Activated B cell treated with CpG ODN at 0.5 μM for 24 hours (primary cell): ENCODE measurements at regions not wholly inside any gene's neighbourhood (a gene's known extent, or its start where the extent isn't known, plus 50 kb on each side); places are given as distances from the start of the nearest gene placed in this dataset.

Source experiments
- ATAC-seq: fragments of 200-7000 bp; cut with Tn5 transposase; one replicate; pipeline ENCODE4 v1.10.0; 2021; ENCODE audit warnings: low read depth, mild to moderate bottlenecking, moderate library complexity
- CTCF ChIA-PET: fragments of 350-600 bp; sonication (Branson Sonifier 250); formaldehyde crosslinking; loops from one replicate; lab custom pipeline; 2021; ENCODE audit warnings: antibody characterized with exemption; lab: Charles Lee
- POLR2A ChIA-PET: fragments of 350-600 bp; sonication (Branson Sonifier 250); formaldehyde crosslinking; loops from one replicate; lab custom pipeline; 2021; ENCODE audit warnings: antibody characterized with exemption; lab: Charles Lee
- DNase-seq: peaks from one replicate; pipeline ENCODE4 v3.0.0; 2022
- H3K27ac Mint-ChIP-seq: one replicate; pipeline ENCODE4 v1.8.0; 2020; ENCODE audit warnings: mixed read lengths
- H3K27me3 Mint-ChIP-seq: one replicate; pipeline ENCODE4 v1.8.0; 2021; ENCODE audit warnings: mixed read lengths
- H3K36me3 Mint-ChIP-seq: one replicate; pipeline ENCODE4 v1.8.0; 2021; ENCODE audit warnings: low read depth, mixed read lengths
- H3K4me1 Mint-ChIP-seq: one replicate; pipeline ENCODE4 v1.8.0; 2021; ENCODE audit warnings: mixed read lengths
- H3K4me3 Mint-ChIP-seq: one replicate; pipeline ENCODE4 v1.8.0; 2020; ENCODE audit warnings: mild to moderate bottlenecking, mixed read lengths
- H3K9me3 Mint-ChIP-seq: one replicate; pipeline ENCODE4 v1.8.0; 2020; ENCODE audit warnings: mixed read lengths
- CTCF ChIP-seq: fragments of 200-600 bp; IDR thresholded peaks from one replicate; pipeline ENCODE4 v1.8.0; 2022; ENCODE audit warnings: antibody characterized with exemption, mild to moderate bottlenecking
- intact Hi-C: fragments of 100-400 bp; cut with micrococcal nuclease; formaldehyde crosslinking; loops from one replicate; pipeline ENCODE4 v1.15.1; 2024

- no peak for TF ChIP-seq CTCF
- Mint-ChIP-seq H3K4me1 (no peaks in the 10 kb centered on the region), H3K27ac (no peak overlapping the region), H3K9me3 (no peaks in the 10 kb centered on the region), H3K27me3 (no peaks in the 10 kb centered on the region), H3K36me3 (no peaks in the 10 kb centered on the region), H3K4me3 (no peak overlapping the region)
- ChIA-PET POLR2A (no interaction called here), CTCF (no interaction called here)
- no peak for ATAC-seq
- DNase-seq, result no peak
- intact Hi-C loops, result no loop called here
Observed at GRCh38 chr9:32265037-32265436, 119.4 kb upstream of the ACO1 start.

DNA sequence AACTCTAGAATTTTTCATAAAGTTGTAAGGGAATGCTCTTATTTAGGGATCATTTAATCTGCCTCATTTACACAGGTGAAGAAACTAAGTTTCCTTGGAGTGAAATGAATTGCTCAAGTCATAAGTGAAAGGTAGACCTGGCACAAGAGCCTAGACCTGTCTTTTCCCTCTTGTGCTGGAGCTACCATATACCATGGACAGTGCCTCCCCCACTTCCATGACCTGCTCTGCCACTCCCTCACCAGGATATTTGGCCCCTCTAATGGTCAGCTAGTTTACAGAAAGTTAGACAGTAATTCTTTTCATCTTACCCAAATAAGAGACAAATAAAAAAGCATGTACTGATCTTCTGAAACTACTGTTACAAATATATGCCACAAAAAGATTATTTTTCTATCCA is 105.5 kb upstream of the ACO1 start:
- intact Hi-C loops, result no loop called here

DNA sequence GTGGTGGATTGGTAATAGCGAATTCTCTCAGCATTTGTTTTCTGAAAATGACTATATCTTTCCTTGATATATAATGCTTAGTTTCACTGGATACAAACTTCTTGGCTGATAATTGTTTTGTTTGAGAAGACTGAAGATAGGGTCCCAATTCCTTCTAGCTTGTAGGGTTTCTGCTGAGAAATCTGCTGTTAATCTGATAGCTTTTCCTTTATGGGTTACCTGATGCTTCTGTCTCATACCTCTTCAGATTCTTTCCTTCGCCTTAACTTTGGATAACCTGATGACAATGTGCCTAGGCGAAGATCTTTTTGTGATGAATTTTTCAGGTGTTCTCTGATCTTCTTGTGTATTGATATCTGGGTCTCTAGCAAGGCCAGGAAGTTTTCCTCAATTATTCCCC is 94.7 kb upstream of the ACO1 start:
- DNase-seq (no peak), ATAC-seq (no peak)
- H3K4me3 Mint-ChIP-seq, result no peak overlapping the region
- no peaks in the 10 kb centered on the region for H3K36me3 Mint-ChIP-seq
- no peak overlapping the region for H3K27ac Mint-ChIP-seq
- intact Hi-C loops, result no loop called here
- peaks cover 2% of the 10 kb centered on the region for H3K9me3 Mint-ChIP-seq
- H3K4me1 Mint-ChIP-seq, result no peaks in the 10 kb centered on the region
- ChIA-PET POLR2A (no interaction called here), CTCF (no interaction called here)
- no peak for TF ChIP-seq CTCF
- peaks cover 1% of the 10 kb centered on the region for H3K27me3 Mint-ChIP-seq

More for the DNA sequence above, 105.5 kb upstream of the ACO1 start:
- no peak for DNase-seq
- no peak for TF ChIP-seq CTCF
- ChIA-PET CTCF (no interaction called here), POLR2A (no interaction called here)
- no peak for ATAC-seq
- Mint-ChIP-seq H3K4me3 (no peak overlapping the region), H3K9me3 (no peaks in the 10 kb centered on the region), H3K27me3 (no peaks in the 10 kb centered on the region), H3K4me1 (no peaks in the 10 kb centered on the region), H3K27ac (no peak overlapping the region), H3K36me3 (no peaks in the 10 kb centered on the region)

DNA sequence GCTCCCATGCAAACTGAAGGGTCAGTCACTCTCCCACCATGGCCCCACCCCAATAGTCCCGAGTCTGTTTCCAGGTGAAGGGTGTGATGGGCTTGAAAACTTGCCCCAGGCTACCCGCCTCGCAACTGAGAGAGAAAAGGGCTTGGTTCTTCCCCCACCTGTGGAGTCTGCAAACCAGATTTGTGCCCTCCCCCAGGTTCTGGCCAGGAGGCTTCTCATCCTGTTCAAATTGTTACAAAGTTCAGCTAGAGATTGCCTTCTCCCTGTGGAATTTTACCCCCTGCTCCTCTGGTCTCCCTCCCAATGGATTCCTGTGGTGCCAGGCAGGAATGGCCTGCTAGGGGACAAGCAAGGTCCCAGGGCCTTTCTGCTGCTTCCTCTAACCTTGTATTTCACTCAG is 93.1 kb upstream of the ACO1 start:
- ATAC-seq (no peak), DNase-seq (no peak)
- no peak for TF ChIP-seq CTCF
- peaks cover 2% of the 10 kb centered on the region for H3K9me3 Mint-ChIP-seq
- peaks cover 1% of the 10 kb centered on the region for H3K27me3 Mint-ChIP-seq
- ChIA-PET POLR2A (no interaction called here), CTCF (no interaction called here)
- intact Hi-C loops, result no loop called here
- no peak overlapping the region for H3K4me3 Mint-ChIP-seq
- no peaks in the 10 kb centered on the region for H3K4me1 Mint-ChIP-seq
- H3K36me3 Mint-ChIP-seq, result no peaks in the 10 kb centered on the region
- H3K27ac Mint-ChIP-seq, result no peak overlapping the region

GRCh38 chr9:32292611-32293010 is 91.8 kb upstream of the ACO1 start:
- CTCF ChIA-PET, result no interaction called here

More at GRCh38 chr9:32292611-32293010, 91.8 kb upstream of the ACO1 start:
- peaks cover 1% of the 10 kb centered on the region for H3K27me3 Mint-ChIP-seq
- H3K36me3 Mint-ChIP-seq, result no peaks in the 10 kb centered on the region
- H3K4me1 Mint-ChIP-seq, result no peaks in the 10 kb centered on the region
- no peak for DNase-seq
- POLR2A ChIA-PET, result no interaction called here
- intact Hi-C loops, result no loop called here
- no peak overlapping the region for H3K4me3 Mint-ChIP-seq
- H3K9me3 Mint-ChIP-seq, result no peaks in the 10 kb centered on the region
- TF ChIP-seq CTCF, result no peak
- H3K27ac Mint-ChIP-seq, result no peak overlapping the region
- no peak for ATAC-seq
